ENCODE measurements at regions not wholly inside any gene's neighbourhood (a gene's known extent, or its start where the extent isn't known, plus 50 kb on each side); places are given as distances from the start of the nearest gene placed in this dataset.

- TF ChIP-seq, protein P1, sequence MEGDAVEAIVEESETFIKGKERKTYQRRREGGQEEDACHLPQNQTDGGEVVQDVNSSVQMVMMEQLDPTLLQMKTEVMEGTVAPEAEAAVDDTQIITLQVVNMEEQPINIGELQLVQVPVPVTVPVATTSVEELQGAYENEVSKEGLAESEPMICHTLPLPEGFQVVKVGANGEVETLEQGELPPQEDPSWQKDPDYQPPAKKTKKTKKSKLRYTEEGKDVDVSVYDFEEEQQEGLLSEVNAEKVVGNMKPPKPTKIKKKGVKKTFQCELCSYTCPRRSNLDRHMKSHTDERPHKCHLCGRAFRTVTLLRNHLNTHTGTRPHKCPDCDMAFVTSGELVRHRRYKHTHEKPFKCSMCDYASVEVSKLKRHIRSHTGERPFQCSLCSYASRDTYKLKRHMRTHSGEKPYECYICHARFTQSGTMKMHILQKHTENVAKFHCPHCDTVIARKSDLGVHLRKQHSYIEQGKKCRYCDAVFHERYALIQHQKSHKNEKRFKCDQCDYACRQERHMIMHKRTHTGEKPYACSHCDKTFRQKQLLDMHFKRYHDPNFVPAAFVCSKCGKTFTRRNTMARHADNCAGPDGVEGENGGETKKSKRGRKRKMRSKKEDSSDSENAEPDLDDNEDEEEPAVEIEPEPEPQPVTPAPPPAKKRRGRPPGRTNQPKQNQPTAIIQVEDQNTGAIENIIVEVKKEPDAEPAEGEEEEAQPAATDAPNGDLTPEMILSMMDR (conservative IDR thresholded peaks at IDR 0.05 in 1 of 2, IDR thresholded peaks at IDR 0.05 in 1 of 2; ENCODE audit: extremely low read depth in 1 of 2, insufficient read depth in 1 of 2, low read depth in 1 of 2, low read length in 2 of 2): no peak
- TF ChIP-seq EZH2 (IDR thresholded peaks at IDR 0.05; ENCODE audit: borderline replicate concordance, low read length): no peak
Measured at GRCh38 chr6:137414599-137414998, 79.6 kb downstream of the OLIG3 start.
